NCI-H345 treated with DMSO at 0.1 percent for 48 hours (cell line): ENCODE measurements at regions not wholly inside any gene's neighbourhood (a gene's known extent, or its start where the extent isn't known, plus 50 kb on each side); places are given as distances from the start of the nearest gene placed in this dataset.

ENCODE experiments used
- DNase-seq: peaks from one replicate; lab custom pipeline; 2025; ENCODE audit not compliant: unreplicated experiment; lab: John Stamatoyannopoulos, UW

DNA sequence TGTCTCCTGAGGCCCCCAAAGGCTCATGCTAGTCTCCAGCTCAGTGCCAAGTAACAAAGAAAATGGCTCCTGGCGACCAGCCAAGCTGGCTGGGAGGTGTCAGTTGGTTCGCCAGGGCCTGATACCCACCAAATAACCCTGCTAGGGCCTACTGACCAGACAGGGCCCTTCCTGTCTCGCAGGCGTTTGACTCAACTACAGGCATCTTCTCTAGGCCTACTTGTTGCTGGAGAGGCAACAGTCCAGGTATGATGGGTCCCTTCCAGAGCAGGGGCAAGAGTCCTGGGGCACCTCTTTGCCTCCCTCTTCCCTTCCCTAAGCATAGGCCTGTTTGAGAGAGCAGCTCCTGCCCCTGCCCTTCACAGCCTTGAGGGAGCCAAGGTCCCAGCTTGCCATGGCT lies 147.9 kb upstream of the VANGL1 start:
- no peak for DNase-seq

DNA sequence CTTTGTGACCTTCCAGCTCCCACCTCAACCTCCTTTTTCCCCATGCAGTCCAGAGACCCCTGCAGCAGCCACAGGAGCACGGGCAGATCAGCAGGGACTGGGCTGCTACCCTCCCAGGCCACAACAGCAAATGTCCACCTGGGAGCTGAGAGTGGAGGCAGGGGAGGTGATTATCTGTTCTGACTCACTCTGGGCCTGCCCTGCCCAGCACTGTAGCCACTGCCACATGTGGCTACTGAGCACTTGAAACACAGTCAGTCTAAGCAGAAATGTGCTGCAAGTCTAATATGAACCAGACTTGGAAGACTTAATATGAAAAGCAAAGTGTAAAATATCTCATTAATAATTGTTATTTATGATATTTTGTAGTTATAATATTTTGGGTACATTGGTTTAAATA lies 148.9 kb upstream of the VANGL1 start:
- no peak for DNase-seq

DNA sequence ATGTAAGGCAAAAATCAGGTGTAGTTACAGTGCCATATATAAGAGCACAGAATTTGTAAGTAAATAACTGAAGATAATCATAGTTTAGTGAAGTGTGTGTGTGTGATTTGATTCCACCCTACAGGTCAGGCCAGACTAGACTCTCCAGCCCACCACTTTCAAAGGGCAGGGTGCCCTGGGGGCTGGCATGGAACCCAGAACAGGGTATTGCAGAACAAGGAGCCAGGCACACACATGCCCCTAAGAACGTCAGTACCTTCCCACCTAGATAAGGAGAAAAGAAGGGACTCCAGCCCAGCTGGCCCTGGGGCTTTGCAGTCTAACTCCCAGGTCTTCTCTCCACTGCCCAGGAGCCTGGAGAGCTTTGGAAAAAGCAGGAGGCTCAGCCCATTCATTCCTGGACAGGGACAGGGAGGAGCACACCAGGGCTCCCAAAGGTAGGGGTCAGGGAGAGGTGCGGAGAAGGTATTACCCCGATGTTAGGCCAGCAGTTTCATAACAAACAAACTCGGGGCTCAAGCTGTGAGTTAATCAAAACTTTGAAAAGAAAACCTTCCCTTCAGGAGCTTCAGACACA lies 149.7 kb upstream of the VANGL1 start:
- DNase-seq, result no peak

DNA sequence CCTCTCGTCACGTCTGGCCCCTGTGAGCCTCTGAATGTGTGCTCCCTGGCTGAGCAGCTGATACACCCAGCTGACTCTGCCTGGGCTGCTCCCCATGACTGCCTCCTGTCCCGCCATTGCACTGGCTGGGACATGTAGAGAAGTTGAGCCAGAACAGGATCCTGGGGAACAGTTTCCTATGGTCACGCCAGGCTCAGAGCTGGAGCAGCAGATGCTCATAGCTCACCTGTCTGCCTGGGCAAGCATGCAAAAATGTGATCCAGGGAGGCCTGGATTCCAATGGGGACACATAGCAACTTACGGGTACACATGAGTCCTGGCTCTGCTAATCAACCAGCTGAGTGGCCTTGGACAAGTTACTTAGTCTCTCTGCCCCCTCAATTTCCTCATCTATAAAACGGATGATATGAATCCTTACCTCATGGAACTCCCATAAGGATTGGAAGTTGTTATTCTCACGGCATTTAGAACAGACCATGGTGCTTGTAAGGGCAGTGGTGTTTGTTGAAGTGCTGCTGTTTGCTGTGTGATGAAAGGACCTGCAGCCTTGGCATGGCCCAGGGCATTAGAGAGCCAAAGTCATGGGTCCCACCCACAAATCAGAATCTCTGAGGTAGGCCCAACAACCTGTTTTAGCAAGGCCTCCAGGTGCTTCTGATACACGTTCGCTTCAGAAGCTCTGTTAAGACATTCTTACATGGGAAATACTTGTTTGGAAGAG lies 150.3 kb upstream of the VANGL1 start:
- no peak for DNase-seq

DNA sequence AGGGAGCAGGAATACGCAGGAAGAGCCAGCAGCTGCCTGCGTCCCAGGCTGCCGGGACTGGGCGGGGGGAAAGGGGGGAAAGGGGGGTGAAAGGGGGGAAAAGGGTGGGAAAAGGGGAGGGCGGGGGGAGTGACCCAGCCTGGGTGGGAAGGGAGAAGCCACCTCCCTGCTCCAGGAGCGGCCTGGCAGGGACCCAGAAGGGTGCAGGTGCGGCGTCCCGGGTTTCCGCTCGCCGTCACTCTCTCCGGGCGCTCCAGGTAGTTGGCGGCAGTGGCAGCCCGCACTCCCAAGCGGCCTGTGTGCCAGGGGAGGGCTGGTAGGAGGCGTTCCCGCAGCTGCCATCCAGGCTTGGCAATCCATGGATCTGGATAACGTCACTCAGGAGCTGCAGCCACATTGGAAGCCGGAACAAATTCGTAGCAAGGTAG lies 141.0 kb upstream of the NGF start:
- DNase-seq, result peak; percentile 63

DNA sequence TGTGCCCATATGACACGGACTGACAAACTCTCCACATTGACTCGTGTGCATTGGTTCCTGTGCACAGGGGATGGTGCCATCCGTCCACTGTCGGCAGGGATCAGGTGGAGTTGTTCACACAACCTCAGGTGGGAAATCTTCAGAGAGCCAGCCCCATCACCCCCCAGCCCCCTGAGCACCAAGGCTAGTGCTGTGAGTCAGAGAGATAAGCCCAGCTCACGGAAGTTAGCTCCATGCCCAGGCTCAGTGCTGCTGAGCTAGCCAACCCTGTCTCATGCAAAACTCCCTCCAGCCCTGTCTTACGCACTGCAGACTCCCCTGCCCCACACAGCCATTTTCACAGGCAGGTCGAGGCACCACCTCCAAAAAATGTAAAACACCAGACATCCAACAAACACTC lies 139.0 kb upstream of the NGF start:
- no peak for DNase-seq

DNA sequence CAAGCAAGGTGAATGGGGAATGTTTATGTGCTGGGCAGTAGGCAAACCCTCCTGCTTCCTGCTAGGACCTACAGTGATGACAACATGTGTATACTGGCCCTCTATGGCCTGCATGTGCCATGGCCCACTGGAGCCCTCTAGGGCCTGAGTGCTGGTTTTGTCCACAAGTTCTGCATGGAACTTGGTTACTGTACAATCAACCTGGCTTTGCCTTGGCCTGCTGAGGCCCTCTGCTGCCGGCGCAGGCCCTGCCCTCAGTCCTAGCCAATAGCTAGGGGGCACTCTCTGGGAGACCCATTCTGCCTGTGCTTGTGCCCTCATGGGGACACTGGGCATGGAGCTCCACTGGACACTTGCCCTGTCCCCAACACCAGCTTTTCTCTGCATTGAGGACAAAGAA lies 138.6 kb upstream of the NGF start:
- no peak for DNase-seq

DNA sequence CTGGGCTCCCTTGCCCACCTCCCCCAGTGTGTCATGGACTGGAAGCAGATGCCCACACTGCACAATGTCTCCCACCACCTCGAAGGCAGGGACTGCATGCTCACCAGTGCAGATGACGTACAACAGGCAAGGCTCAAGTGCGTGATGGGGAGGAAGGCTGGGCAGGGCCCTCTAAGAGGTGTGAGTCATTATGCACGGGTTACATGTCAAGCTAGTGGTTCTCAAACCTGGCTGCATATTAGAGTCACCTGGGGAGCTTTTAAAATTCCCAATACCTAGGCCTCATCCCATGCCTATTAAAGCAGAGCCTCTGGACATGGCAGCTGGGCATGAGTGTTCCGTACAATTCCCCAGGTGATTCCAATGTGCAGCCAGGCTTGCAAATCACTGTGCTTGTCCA lies 137.9 kb upstream of the NGF start:
- DNase-seq, result no peak

DNA sequence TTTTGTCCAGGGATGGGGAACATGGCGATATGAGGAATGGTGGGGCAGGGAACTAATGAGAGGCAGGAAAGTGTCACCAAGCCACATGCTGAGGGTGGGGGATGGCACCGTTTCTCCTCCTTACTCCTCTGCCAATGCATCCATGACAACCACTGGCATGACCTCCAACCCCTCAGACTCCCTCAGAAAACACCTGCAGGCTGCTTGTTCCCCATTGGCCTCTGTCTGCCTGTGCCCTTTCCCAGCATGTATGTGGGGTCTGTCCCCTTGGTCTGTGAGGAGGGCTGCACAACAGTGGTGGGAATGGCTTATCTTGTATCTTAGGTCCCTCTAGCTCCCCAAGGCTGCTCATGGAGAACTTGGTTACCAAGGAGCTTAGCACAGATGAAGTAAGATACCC lies 137.2 kb upstream of the NGF start:
- no peak for DNase-seq

DNA sequence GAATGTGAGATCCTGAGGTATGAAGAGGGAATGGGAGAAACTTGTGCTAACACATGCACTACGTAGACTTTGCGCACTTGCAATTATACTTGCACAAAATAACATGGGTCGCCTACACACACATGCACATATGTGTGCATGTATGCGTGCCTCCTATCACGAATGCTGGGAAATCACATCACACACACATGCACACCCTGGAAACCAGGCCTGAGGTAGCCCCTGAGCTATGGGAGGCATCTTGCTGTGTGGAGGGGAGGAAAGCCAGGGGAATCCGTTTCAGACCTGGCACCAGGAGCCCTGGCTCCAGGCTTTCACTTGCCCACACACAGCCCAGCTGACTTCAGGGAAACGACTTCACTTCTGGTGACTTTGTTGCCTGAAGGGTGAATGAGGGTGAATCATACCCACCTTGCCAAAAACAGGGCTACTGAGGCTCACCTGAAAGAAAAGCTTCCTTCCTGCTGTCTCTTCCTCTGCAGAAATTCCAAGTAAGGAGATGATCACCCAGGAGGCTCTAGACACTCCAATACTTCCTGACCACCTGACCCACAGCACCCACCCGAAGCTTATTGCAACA lies 136.0 kb upstream of the NGF start:
- DNase-seq, result no peak

DNA sequence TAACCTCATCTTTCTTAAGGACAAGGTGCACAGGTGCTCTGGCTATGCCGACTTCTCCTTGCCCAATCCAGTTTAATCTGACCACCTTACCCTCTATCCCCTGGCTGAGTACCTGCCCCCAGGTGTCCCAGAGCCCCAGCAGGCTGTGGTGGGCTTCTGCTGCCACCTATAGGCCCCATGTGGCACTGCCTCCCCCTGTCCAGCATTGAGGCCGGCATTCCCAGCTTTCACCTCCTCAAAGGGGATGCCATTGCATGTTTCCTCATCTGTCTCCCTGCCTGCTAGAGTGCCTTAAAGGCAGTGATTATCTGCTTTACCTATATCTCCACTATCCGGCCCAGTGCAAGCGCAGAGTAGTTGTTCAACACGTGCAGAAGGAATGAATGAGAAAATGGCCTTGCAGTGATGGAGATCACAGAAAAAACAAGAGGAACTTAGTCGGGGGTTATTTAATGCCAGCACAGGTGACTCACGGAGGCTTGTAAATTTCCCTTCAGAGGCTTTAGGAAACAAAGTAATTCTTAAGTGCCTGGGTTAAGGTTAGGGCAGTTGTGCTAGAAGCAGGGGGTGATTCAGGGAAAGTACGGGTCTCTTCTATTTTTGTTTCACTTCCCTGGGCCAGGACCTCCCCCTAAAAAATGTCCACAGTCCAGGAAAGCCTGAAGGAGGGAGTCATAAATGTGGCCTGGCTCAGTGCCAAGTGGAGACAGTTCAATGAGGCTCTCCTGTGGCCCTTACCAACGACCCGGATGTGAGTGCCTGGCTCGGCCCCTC lies 131.8 kb upstream of the NGF start:
- no peak for DNase-seq

DNA sequence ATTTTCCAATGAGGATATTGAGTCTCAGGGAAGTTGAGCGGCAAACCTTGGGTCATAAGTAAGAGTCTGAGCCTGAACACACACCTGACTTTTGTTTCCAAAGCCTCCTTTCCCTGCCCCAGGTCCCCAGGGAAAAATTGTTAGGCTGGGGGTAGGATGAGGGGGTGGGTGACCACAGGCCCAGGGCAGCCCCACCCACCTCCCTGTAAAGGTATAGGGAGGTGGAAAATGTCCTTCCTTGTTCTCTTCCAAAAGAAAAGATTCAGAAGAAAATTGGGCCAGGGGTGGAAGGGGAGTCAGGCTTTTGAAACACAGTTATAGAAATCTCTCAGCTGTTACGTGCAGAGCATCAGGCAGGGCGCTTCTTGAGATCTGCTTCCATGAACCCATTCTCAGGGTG lies 129.7 kb upstream of the NGF start:
- DNase-seq, result no peak

DNA sequence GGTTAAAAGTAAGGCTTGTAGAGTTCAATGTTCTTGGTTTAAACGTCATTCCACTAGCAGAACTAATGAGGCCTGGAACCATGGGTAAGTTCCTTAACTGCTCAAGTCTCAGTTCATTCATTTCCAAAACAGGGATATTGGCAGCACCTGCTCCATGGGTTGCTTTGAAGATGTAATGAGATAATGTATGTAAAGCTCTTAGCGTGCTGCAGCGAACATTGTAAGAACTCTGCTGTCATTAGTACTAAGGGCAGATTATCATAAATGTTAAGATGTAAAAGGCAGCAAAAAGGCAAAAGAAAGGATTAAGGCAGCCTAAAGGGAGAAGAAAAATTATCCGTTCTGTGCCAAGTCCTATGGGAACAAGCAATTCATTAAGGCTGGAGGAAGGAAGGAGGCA lies 129.1 kb upstream of the NGF start:
- DNase-seq, result no peak

DNA sequence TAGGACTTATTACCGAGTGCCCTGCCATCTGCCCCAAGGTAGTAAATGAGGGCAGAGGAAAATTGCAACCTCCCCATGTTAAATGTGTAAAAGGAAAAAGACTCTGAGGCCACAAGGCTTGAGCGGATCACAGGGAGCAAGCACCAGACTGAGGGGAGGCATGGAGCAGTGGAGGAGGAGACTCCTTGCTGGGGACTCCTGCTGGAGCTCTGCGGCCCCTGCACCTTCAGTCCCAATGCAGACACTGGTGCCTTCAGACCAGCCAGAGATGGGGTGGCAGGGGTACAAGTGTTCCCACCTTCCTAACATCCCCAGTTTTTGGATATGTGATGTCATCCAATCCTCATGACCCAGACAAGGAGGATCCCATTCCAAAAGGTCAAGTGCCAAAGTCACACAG lies 128.4 kb upstream of the NGF start:
- DNase-seq, result no peak

DNA sequence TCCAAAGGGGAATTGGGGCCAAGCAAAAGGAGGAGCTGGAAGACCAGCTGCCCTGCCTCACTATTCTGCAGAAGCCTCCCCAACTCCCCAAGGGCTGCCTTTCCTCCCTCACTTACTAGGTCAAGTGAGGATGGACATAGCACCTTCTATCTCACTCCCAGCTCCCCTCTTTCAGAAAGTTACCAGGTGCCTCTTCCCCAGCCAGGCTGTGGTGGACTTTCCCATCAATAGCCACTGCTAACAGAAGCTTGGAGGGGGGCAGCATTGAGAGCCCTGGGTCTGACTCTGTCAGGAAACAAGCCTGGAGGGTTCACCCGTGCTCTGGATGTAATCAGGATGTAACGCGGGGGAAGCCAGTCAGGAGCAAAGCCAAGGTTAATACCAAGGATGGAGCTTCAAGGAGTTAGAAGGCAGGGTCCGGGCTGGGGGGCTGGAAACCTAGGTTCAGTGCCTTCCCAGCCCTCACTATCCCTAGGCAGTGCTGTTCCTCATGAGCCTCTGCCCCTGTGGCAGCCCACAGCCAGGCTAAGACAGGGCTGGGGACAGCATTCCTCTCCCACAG lies 127.8 kb upstream of the NGF start:
- no peak for DNase-seq

DNA sequence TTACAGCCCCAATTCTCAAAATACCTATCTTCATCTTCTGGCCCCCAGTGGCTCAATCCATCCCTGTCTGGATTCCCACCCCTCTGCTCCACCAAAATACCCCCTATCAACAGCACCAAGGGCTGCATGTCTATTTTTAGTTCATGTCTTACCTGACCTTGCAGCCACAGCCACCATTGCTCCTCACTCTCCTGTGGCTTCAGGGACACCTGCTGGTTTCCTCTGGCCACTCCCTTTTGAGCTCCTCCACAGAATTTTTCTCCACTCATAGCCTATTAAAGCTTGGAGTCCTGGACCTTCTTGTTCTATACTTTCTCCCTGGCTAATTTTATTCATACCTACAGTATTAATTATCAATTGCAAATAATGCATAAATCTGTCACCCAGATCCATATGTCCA lies 125.3 kb upstream of the NGF start:
- no peak for DNase-seq

DNA sequence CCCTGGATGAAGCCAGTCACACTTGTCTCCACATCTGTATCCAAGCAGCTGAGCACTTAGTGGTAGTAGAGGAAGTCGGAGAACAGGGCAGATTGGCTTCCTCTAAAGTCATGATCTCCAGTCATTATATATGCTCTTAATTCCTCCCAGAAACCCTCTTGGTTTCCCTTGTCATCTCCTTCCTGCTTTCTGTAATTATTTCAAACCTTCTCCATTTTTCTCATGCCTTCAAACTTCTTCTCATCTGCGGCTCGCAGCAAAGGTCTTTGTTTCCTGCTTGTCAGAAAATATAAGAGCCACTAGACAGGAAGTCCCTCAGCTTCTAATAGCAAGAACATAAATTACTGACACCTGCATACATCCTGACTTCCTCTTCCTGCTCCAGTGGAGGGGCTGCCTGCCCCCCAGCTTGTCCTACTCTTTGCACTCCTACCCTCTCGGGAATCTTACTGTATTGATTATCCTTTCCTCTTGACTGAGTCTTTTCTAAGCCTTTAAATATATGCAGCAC lies 124.6 kb upstream of the NGF start:
- DNase-seq, result no peak

DNA sequence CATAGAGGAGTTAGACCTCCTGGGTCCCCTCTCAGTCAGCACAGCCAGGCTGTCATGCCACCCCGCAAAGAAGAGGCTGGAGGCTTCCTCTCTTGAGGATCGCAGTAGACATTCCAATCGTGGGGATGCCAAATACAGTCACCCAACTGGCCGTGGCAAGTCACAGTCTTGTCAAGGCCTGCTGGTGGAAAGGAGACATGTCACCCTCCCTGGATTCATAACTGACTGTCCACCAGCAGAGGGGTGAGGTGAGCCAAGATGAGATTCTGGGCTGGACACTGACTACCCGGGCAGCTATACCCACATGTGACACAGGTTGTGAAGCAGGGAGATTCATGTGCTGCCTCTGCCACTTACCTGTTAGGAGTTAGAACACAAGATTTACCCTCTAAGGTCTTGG lies 123.5 kb upstream of the NGF start:
- no peak for DNase-seq

DNA sequence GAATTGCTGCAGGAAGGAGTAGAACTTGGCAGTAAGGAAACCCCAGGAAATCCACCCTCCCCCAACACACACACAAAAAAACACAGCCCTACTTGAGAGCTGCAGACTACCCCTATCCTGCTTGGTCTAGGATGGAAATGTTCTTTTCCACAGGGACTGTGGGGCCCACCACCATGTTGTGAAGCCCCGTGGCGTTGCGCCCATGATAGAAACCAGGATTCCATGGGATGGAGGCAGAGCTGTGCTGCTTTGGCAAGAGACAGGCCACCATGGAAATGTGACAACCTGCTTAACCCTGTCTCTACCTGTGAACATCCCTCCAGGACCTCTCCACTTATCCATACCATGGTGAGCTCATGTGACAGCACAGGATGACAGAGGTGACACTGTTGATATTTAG lies 121.1 kb upstream of the NGF start:
- no peak for DNase-seq

DNA sequence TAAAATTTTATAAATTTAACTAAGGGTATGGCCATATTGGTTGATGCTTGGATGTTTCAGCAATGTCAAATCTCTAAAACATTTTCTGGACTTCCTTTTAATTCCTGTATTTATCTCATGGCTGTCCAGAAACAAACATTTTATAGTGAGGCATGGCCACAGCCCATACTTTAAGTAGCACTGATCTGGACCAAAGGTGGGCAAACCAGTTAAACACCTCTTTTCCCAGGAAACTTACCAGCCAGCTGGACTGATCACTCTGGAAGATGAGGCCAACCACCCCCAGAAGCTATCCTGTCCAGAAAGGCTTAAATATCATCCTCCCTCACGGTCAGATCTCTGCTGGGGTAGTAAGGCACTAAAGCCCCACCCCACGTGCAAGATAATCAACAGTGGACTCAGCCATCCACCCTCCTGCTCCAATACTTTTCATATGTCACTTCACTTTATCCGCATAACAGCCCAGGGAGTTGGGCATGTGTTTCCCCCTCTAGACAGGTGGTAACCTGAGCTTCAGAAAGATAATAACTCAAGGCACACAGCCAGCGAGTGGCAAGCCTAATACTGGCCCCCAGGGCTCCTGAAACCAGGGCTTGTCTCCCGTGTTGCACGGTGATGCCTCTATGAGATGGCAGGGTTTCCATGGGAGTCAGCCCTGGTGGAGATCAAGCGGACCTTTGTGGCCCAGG lies 120.5 kb upstream of the NGF start:
- no peak for DNase-seq

DNA sequence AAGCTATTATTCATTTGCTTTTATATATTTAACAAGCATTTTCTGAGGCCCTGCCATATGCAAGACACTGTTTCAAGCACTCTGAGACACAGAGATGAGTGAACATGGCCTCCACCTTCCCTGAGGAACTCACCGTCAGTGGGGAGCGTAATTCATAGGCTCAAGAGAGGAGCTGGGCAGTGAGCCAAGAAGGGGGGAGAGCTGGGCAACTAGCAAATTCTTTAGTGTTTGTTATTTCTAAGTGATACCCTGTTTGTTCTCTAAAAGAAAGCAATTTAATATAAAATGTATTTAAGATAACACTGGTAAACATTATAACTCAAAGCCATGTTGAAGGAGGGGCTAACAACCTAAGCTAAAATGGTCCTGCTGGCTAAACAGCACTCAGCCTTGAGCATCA lies 119.2 kb upstream of the NGF start:
- no peak for DNase-seq
